ENCODE measurements at regions not wholly inside any gene's neighbourhood (a gene's known extent, or its start where the extent isn't known, plus 50 kb on each side); places are given as distances from the start of the nearest gene placed in this dataset.

GRCh38 chr3:27596921-27597320, 112.7 kb upstream of the SLC4A7 start:
- Histone ChIP-seq H3K4me2 (no peak overlapping the region), H3K27me3 (no peaks in the 10 kb centered on the region), H3K9me3 (ENCODE audit: low read depth) (no peaks in the 10 kb centered on the region), H3K4me1 (ENCODE audit: insufficient read depth) (no peaks in the 10 kb centered on the region), H3K9me2 (replicated peaks; ENCODE audit: insufficient read depth) (no peaks in the 10 kb centered on the region), H3K36me3 (replicated peaks; ENCODE audit: insufficient read depth, low read depth) (no peaks in the 10 kb centered on the region), H2AFZ (no peak overlapping the region), H3K4me3 (no peak overlapping the region), H4K20me1 (ENCODE audit: insufficient read depth, poor library complexity, severe bottlenecking) (no peaks in the 10 kb centered on the region), H3K79me2 (no peaks in the 10 kb centered on the region), H3K27ac (no peak overlapping the region)
- WGBS (ENCODE audit: low lambda C conversion rate, missing lambda C conversion rate) = 55% methylated on average over 1 of the region's 1 CpG
- no peak for TF ChIP-seq CTCF (IDR thresholded peaks at IDR 0.05; ENCODE audit: poor library complexity)
- no peak for TF ChIP-seq EZH2phosphoT487 (IDR thresholded peaks at IDR 0.05; ENCODE audit: low read depth, severe bottlenecking, unreplicated experiment)
- no peak for TF ChIP-seq EZH2 (IDR thresholded peaks at IDR 0.05; ENCODE audit: borderline replicate concordance)
- DNase-seq (ENCODE audit: low spot score) = no peak

- H4K20me1 ChIP-seq (ENCODE audit: insufficient read depth, poor library complexity, severe bottlenecking) = no peaks in the 10 kb centered on the region
- no peak overlapping the region for H2AFZ ChIP-seq
- WGBS (ENCODE audit: low lambda C conversion rate, missing lambda C conversion rate) = 43% methylated on average over 3 of the region's 3 CpGs
- TF ChIP-seq EZH2phosphoT487 (IDR thresholded peaks at IDR 0.05; ENCODE audit: low read depth, severe bottlenecking, unreplicated experiment) = no peak
- no peak for TF ChIP-seq EZH2 (IDR thresholded peaks at IDR 0.05; ENCODE audit: borderline replicate concordance)
- TF ChIP-seq CTCF (IDR thresholded peaks at IDR 0.05; ENCODE audit: poor library complexity) = no peak
- no peaks in the 10 kb centered on the region for H3K27me3 ChIP-seq
- H3K36me3 ChIP-seq (replicated peaks; ENCODE audit: insufficient read depth, low read depth) = no peaks in the 10 kb centered on the region
- H3K9me2 ChIP-seq (replicated peaks; ENCODE audit: insufficient read depth) = no peaks in the 10 kb centered on the region
- H3K9me3 ChIP-seq (ENCODE audit: low read depth) = no peaks in the 10 kb centered on the region
- H3K4me2 ChIP-seq = no peak overlapping the region
- no peak overlapping the region for H3K27ac ChIP-seq
- no peaks in the 10 kb centered on the region for H3K4me1 ChIP-seq (ENCODE audit: insufficient read depth)
- H3K4me3 ChIP-seq = no peak overlapping the region
- DNase-seq (ENCODE audit: low spot score) = no peak
- H3K79me2 ChIP-seq = no peaks in the 10 kb centered on the region
Observed at GRCh38 chr3:27596334-27596841, 112.2 kb upstream of the SLC4A7 start.

DNA sequence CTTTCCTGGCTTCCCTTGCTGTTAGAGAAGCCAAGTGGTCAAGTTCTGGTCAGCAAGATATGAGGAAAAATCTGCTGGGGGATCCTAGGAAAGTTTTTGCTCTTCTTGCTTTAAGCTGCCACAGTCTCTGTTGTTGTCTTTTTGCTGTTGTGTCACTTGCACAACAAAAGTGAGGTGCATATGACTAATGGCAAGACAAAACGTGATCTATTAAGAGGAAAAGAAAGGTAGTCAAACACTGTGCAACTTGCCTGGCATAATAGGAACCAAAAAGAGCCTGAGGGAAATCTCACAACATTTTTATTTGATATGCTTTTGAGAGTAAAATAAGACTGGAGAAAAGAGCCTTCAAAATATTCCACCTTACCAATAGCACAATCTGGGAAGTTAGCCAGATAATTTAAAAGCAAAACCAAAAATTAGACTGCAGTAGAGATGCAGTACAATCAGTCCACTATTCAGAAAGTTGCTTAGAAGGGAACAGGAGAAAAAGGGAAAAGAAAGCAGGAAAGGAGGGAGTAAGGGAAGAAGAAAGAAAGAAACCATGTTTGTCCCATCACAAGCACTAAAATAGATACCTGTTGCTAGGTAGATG, 110.0 kb upstream of the SLC4A7 start:
- Histone ChIP-seq H2AFZ (no peak overlapping the region), H3K9me3 (ENCODE audit: low read depth) (no peaks in the 10 kb centered on the region), H3K4me3 (no peak overlapping the region)

More for the DNA sequence above, 110.0 kb upstream of the SLC4A7 start:
- H3K27ac ChIP-seq = no peak overlapping the region
- H3K4me2 ChIP-seq = no peak overlapping the region
- H3K27me3 ChIP-seq = no peaks in the 10 kb centered on the region
- H4K20me1 ChIP-seq (ENCODE audit: insufficient read depth, poor library complexity, severe bottlenecking) = no peaks in the 10 kb centered on the region
- DNase-seq (ENCODE audit: low spot score) = no peak
- no peaks in the 10 kb centered on the region for H3K79me2 ChIP-seq
- TF ChIP-seq EZH2phosphoT487 (IDR thresholded peaks at IDR 0.05; ENCODE audit: low read depth, severe bottlenecking, unreplicated experiment) (no peak), EZH2 (IDR thresholded peaks at IDR 0.05; ENCODE audit: borderline replicate concordance) (no peak), CTCF (IDR thresholded peaks at IDR 0.05; ENCODE audit: poor library complexity) (no peak)
- no peaks in the 10 kb centered on the region for H3K36me3 ChIP-seq (replicated peaks; ENCODE audit: insufficient read depth, low read depth)
- WGBS (ENCODE audit: low lambda C conversion rate, missing lambda C conversion rate) = 61% methylated on average over 1 of the region's 1 CpG
- H3K9me2 ChIP-seq (replicated peaks; ENCODE audit: insufficient read depth) = no peaks in the 10 kb centered on the region
- H3K4me1 ChIP-seq (ENCODE audit: insufficient read depth) = no peaks in the 10 kb centered on the region

All from hepatocyte (in vitro differentiated cells).